Heart left ventricle (tissue), 16 donors: ENCODE measurements at regions not wholly inside any gene's neighbourhood (a gene's known extent, or its start where the extent isn't known, plus 50 kb on each side); places are given as distances from the start of the nearest gene placed in this dataset.

Experiments
- ATAC-seq, 4 donors: fragments of 200-7000 bp; cut with Tn5 transposase; one replicate each; pipeline ENCODE4 v1.9.1; 2020 to 2022; ENCODE audit warnings: moderate library complexity in 4 of 4, mild to moderate bottlenecking in 3 of 4, moderate number of reproducible peaks in 1 of 4
- DNase-seq, 5 donors: peaks; one replicate each; pipeline ENCODE4 v3.0.0-alpha.2; 2020
- H3K27ac ChIP-seq, 12 donors: fragments of 200-600 bp; sonication (generic) in 4 of 12; one replicate each; pipeline versions ENCODE4 v1.5.0 to v1.8.0; 2016 to 2022; ENCODE audit warnings: mild to moderate bottlenecking in 2 of 12
- H3K27me3 ChIP-seq, 9 donors: fragments of 200-600 bp; sonication (generic) in 2 of 9; one replicate each; pipeline versions ENCODE4 v1.5.1 to v1.8.0; 2016 to 2022; ENCODE audit warnings: mild to moderate bottlenecking in 3 of 9
- H3K36me3 ChIP-seq, 9 donors: fragments of 200-600 bp; sonication (generic) in 2 of 9; one replicate each; pipeline versions ENCODE4 v1.5.0 to v1.8.0; 2018 to 2022; ENCODE audit warnings: mild to moderate bottlenecking in 2 of 9
- H3K4me1 ChIP-seq, 12 donors: fragments of 200-600 bp; sonication (generic) in 4 of 12; one replicate each; pipeline versions ENCODE4 v1.5.0 to v1.8.0; 2016 to 2022; ENCODE audit warnings: mild to moderate bottlenecking in 3 of 12
- H3K4me3 ChIP-seq, 12 donors: fragments of 200-600 bp; sonication (generic) in 4 of 12; one replicate each; pipeline versions ENCODE4 v1.5.0 to v1.8.0; 2017 to 2022; ENCODE audit warnings: mild to moderate bottlenecking in 9 of 12, moderate library complexity in 4 of 12
- H3K9me3 ChIP-seq, 12 donors: fragments of 200-600 bp; sonication (generic) in 4 of 12; one replicate each; pipeline versions ENCODE4 v1.5.0 to v1.8.0; 2016 to 2022; ENCODE audit warnings: mild to moderate bottlenecking in 1 of 12
- POLR2A ChIP-seq, 2 donors: fragments of 450-650 bp; IDR thresholded peaks; one replicate each; pipeline ENCODE4 v1.6.1; 2017; ENCODE audit warnings: antibody characterized with exemption in 2 of 2, mild to moderate bottlenecking in 2 of 2, moderate library complexity in 2 of 2
- WGBS, 4 donors: extraction: QIAGEN DNeasy Blood & Tissue Kit in 2 of 4; methylation state at CpG; one replicate each; pipeline versions ENCODE4 v1.1.5 to v1.1.7; 2013 to 2018; 5-methylcytosine and 5-hydroxymethylcytosine counted together
- intact Hi-C, 10 donors: fragments of 100-400 bp; cut with DNase I; formaldehyde crosslinking; loops; one replicate each; pipeline versions ENCODE4 v1.11.1 to v1.14.2; 2022
- TF ChIP-seq, protein P1 (sequence below), 12 donors: fragments of 200-600 bp; sonication (generic) in 4 of 12; IDR thresholded peaks; one replicate each; pipeline versions ENCODE4 v1.5.0 to v1.8.0; 2018 to 2022; ENCODE audit warnings: antibody characterized with exemption in 12 of 12, mild to moderate bottlenecking in 5 of 12
- donor health status: ischemic (EF 13 %, LVEDD 7.1; RV severe dilation, severe dysfunction).
- donor health status: healthy with polysubstance abuse.
- donor health status: DM: no; HTN: yes; CAD: no.
- donor health status: DM: no; HTN: no; CAD: no.
- donor health status: ischemic (EF 25% LVEDD 6.9; RV normal size, moderate dysfunction).
- donor health status: ischemic (EF 25% LVEDD 5.7; RV mildly dilated, moderate dysfunction).
- donor health status: healthy.
- donor health status: DM: yes; HTN: yes; CAD: no.
- donor health status: ischemic (EF 35%, LVEDD 5.7; RV mildly dilated, moderate dysfunction).
- donor health status: nonischemic (EF 11% LVEDD 7.7; RV severe dilation, severe dysfunction).
- donor health status: DM: yes; HTN: yes; CAD: no.
- donor health status: PGD.
- donor health status: ischemic (EF 29% LVEDD 5.4; RV normal size, mild dysfunction).
- donor health status: nonischemic (EF 23%, LVEDD 6.1; RV moderate dilation, normal function).

DNA sequence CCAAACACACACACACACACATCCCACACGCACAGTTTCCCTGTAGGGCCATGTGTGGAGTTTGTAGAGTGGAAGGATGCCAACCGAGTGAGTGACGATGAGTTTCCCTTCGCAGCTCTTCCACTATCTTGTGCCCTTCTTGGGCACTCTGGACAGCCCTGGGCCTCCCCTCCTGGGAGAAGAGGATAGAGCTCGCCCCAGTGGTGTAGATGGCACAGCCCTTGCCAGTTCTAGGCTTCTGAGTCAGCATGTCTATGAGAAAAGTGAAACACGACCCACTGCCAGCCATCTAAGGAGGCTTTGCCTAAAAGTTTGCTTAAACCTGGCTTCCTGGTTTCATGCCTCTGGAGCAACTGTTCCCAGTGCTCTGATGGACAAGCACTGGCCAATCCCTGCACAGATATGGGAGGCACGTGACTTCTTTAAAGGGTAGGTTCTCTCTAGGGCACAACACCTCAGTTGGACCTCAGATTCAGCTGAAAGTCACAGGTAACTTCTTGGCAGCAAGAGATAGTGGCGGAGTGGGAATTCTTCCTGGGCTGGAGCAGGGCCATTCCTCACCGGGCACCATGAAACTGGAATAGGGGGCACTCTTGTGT, 195.9 kb upstream of the GALNT2 start:
- no peaks in the 10 kb centered on the region for H3K9me3 ChIP-seq
- WGBS, 4 donors, result 76 to 79% (median 77%) methylated on average over 9 of the region's 9 CpGs
- peaks cover 0 to 7% (median 0%) of the 10 kb centered on the region in 9 donors for H3K27me3 ChIP-seq
- no peak for TF ChIP-seq POLR2A (IDR thresholded peaks at IDR 0.05)
- TF ChIP-seq, protein P1, sequence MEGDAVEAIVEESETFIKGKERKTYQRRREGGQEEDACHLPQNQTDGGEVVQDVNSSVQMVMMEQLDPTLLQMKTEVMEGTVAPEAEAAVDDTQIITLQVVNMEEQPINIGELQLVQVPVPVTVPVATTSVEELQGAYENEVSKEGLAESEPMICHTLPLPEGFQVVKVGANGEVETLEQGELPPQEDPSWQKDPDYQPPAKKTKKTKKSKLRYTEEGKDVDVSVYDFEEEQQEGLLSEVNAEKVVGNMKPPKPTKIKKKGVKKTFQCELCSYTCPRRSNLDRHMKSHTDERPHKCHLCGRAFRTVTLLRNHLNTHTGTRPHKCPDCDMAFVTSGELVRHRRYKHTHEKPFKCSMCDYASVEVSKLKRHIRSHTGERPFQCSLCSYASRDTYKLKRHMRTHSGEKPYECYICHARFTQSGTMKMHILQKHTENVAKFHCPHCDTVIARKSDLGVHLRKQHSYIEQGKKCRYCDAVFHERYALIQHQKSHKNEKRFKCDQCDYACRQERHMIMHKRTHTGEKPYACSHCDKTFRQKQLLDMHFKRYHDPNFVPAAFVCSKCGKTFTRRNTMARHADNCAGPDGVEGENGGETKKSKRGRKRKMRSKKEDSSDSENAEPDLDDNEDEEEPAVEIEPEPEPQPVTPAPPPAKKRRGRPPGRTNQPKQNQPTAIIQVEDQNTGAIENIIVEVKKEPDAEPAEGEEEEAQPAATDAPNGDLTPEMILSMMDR (IDR thresholded peaks at IDR 0.05), result no peak
- intact Hi-C loops, result no loop called here
- ATAC-seq (peak in 3 of 4 donors; percentile 37 to 75 (median 53)), DNase-seq (peak in 1 of 5 donors; percentile 38)
- peaks cover 0 to 11% (median 0%) of the 10 kb centered on the region in 12 donors for H3K4me1 ChIP-seq
- H3K36me3 ChIP-seq, result no peaks in the 10 kb centered on the region
- H3K27ac ChIP-seq, result no peak overlapping the region
- H3K4me3 ChIP-seq, result no peak overlapping the region

DNA sequence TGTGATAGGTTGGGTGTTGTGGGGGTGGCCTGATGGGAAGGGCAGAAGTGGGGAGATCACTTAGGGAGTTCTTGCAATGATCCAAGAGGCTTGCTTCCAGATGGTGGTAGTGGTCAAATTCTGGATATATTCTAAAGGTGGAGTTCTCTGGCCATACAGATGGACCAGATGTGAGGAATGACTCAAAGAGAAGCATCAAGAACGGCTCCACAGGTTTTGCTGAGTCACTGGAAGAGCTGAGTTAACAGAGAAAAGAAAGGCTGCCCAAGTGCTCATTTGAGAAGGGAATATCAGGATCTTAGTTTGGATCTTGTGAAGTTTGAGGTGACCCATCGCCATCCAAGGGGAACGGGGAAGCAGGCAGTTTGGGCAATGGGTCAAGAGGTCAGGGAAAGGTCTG, 192.9 kb upstream of the GALNT2 start:
- DNase-seq, result no peak
- H3K36me3 ChIP-seq, result no peaks in the 10 kb centered on the region
- TF ChIP-seq, protein P1 (IDR thresholded peaks at IDR 0.05), result no peak
- no peak for TF ChIP-seq POLR2A (IDR thresholded peaks at IDR 0.05)
- intact Hi-C loops, result no loop called here
- peaks cover 0 to 2% (median 0%) of the 10 kb centered on the region in 9 donors for H3K27me3 ChIP-seq
- peaks cover 0 to 11% (median under 1%) of the 10 kb centered on the region in 12 donors for H3K4me1 ChIP-seq
- no peak overlapping the region for H3K4me3 ChIP-seq
- H3K9me3 ChIP-seq, result no peaks in the 10 kb centered on the region
- ATAC-seq, result no peak
- WGBS, 4 donors, result 82 to 90% (median 86%) methylated on average over 3 of the region's 3 CpGs
- no peak overlapping the region for H3K27ac ChIP-seq

DNA sequence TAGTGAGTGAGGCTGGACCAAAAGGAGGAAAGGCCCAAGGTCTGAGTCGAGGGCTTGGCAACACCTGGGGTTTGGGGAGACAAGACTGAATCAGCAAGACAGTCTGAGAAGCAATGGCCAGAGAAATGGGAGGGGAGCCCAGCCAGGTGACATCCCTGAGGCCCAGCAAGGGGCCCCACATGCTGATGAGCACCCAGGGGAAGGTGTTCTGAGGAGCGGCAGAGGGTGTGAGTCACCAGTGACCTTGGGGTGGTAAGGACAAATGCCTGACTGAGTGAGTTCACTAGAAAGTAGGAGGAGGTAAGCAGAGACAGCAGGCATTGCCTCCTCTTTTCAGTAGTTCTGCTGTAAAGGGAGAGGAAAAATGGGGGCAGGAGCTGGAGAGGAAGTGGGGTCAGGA, 192.4 kb upstream of the GALNT2 start:
- H3K4me1 ChIP-seq, result peaks cover 0 to 9% (median 2%) of the 10 kb centered on the region in 12 donors
- no peak for DNase-seq
- WGBS, 4 donors, result 72 to 86% (median 85%) methylated on average over 2 of the region's 2 CpGs

DNA sequence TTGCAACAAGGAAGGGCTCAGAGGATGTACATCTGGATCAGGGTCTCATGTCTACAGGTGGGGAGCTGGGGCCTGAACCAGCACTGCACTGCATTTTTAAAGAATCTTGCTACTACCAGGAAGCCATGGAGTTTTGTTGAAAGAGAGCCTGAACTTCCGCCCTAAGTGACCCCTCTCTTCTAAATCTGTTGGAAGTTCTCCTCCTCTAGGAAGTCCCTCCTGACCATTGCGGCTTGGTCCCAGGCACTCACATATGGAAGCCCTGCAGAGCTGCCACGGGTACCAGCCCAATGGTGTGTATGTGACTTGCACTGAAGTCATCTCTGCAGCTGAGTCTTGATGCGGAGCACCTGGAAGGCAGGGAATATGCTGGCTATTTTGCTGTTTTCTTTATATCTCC, 192.0 kb upstream of the GALNT2 start:
- intact Hi-C loops, result no loop called here
- Histone ChIP-seq H3K9me3 (no peaks in the 10 kb centered on the region), H3K4me1 (peaks cover 0 to 14% (median 6%) of the 10 kb centered on the region in 12 donors), H3K36me3 (no peaks in the 10 kb centered on the region), H3K27me3 (peaks cover 0 to 2% (median 0%) of the 10 kb centered on the region in 9 donors), H3K27ac (no peak overlapping the region), H3K4me3 (no peak overlapping the region)
- TF ChIP-seq POLR2A (IDR thresholded peaks at IDR 0.05), result no peak
- TF ChIP-seq, protein P1 (IDR thresholded peaks at IDR 0.05), result no peak
- DNase-seq (no peak), ATAC-seq (no peak)
- 83 to 95% (median 92%) methylated on average over 4 of the region's 4 CpGs for WGBS, 4 donors

More for the DNA sequence above, 192.4 kb upstream of the GALNT2 start:
- Histone ChIP-seq H3K9me3 (no peaks in the 10 kb centered on the region), H3K36me3 (no peaks in the 10 kb centered on the region), H3K4me3 (no peak overlapping the region), H3K27me3 (peaks cover 0 to 2% (median 0%) of the 10 kb centered on the region in 9 donors), H3K27ac (no peak overlapping the region)
- no peak for ATAC-seq
- intact Hi-C loops, result no loop called here
- TF ChIP-seq POLR2A (IDR thresholded peaks at IDR 0.05), result no peak
- TF ChIP-seq, protein P1 (IDR thresholded peaks at IDR 0.05), result no peak
